Tibial nerve (tissue), 4 donors: ENCODE measurements at regions not wholly inside any gene's neighbourhood (a gene's known extent, or its start where the extent isn't known, plus 50 kb on each side); places are given as distances from the start of the nearest gene placed in this dataset.

Experiments used
- DNase-seq, 2 donors: peaks; one replicate each; pipeline ENCODE4 v3.0.0-alpha.2; 2019; ENCODE audit warnings: low spot score in 2 of 2
- H3K27ac ChIP-seq, 4 donors: fragments of 200-600 bp; sonication (generic) in 3 of 4; one replicate each; pipeline ENCODE4 v1.5.1; 2017 to 2019; ENCODE audit warnings: mild to moderate bottlenecking in 1 of 4
- H3K27me3 ChIP-seq, 2 donors: fragments of 200-600 bp; sonication (generic) in 1 of 2; one replicate each; pipeline versions ENCODE4 v1.5.1 to v1.6.0; 2017 to 2019
- H3K36me3 ChIP-seq, 3 donors: fragments of 200-600 bp; sonication (generic); one replicate each; pipeline ENCODE4 v1.5.1; 2018 to 2019
- H3K4me1 ChIP-seq, 4 donors: fragments of 200-600 bp; sonication (generic) in 3 of 4; one replicate each; pipeline ENCODE4 v1.5.1; 2017 to 2019
- H3K4me3 ChIP-seq, 4 donors: fragments of 200-600 bp; sonication (generic) in 3 of 4; one replicate each; pipeline ENCODE4 v1.5.1; 2017 to 2019; ENCODE audit warnings: mild to moderate bottlenecking in 1 of 4, moderate library complexity in 1 of 4
- H3K9me3 ChIP-seq, 4 donors: fragments of 200-600 bp; sonication (generic) in 3 of 4; one replicate each; pipeline ENCODE4 v1.5.1; 2017 to 2019
- EP300 ChIP-seq, 2 donors: sonication (generic); formaldehyde crosslinking; IDR thresholded peaks; one replicate each; pipeline ENCODE4 v1.6.1; 2017; ENCODE audit warnings: antibody characterized with exemption in 2 of 2, mild to moderate bottlenecking in 1 of 2
- POLR2A ChIP-seq, 2 donors: fragments of 450-650 bp; IDR thresholded peaks; one replicate each; pipeline ENCODE4 v1.6.1; 2017; ENCODE audit warnings: antibody characterized with exemption in 2 of 2, mild to moderate bottlenecking in 2 of 2, moderate library complexity in 2 of 2
- WGBS, 2 donors: methylation state at CpG; one replicate each; pipeline ENCODE4 v1.1.5; 2018; 5-methylcytosine and 5-hydroxymethylcytosine counted together
- TF ChIP-seq, protein P1 (sequence below), 5 experiments: fragments of 200-600 bp in 3 of 5; fragments of 450-650 bp in 2 of 5; sonication (generic) in 3 of 5; IDR thresholded peaks; one replicate each; pipeline ENCODE4 v1.5.1; 2016 to 2019; ENCODE audit warnings: antibody characterized with exemption in 5 of 5, mild to moderate bottlenecking in 3 of 5, moderate library complexity in 2 of 5

DNA sequence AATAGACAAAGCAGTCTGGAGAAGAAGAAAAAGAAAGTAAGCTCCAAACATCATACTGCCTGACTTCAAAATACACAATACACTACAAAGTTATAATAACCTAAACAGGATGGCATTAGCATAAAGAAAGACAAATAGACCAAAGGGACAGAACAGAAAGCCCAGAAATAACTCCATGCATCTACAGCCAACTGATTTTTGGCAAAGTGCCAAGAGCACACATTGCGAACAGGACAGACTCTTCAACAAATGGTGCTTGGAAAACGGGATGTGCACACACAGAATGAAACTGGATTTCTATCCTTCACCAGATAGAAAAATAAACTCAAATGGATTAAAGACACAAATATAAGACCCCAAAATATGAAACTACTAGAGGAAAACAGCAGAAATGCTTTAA lies 66.6 kb upstream of the SPATA31E1 start:
- Histone ChIP-seq H3K27me3 (no peaks in the 10 kb centered on the region), H3K36me3 (no peaks in the 10 kb centered on the region), H3K27ac (no peak overlapping the region), H3K9me3 (peaks cover 0 to 6% (median 0%) of the 10 kb centered on the region in 4 donors), H3K4me3 (no peak overlapping the region), H3K4me1 (peaks cover 0 to 10% (median 0%) of the 10 kb centered on the region in 4 donors)
- WGBS, 2 donors: 7 to 11% methylated on average over 2 of the region's 2 CpGs
- TF ChIP-seq EP300 (IDR thresholded peaks at IDR 0.05) (no peak), POLR2A (IDR thresholded peaks at IDR 0.05) (no peak)
- TF ChIP-seq, protein P1, sequence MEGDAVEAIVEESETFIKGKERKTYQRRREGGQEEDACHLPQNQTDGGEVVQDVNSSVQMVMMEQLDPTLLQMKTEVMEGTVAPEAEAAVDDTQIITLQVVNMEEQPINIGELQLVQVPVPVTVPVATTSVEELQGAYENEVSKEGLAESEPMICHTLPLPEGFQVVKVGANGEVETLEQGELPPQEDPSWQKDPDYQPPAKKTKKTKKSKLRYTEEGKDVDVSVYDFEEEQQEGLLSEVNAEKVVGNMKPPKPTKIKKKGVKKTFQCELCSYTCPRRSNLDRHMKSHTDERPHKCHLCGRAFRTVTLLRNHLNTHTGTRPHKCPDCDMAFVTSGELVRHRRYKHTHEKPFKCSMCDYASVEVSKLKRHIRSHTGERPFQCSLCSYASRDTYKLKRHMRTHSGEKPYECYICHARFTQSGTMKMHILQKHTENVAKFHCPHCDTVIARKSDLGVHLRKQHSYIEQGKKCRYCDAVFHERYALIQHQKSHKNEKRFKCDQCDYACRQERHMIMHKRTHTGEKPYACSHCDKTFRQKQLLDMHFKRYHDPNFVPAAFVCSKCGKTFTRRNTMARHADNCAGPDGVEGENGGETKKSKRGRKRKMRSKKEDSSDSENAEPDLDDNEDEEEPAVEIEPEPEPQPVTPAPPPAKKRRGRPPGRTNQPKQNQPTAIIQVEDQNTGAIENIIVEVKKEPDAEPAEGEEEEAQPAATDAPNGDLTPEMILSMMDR (IDR thresholded peaks at IDR 0.05): no peak
- peak in 1 of 2 donors; percentile 37 for DNase-seq

DNA sequence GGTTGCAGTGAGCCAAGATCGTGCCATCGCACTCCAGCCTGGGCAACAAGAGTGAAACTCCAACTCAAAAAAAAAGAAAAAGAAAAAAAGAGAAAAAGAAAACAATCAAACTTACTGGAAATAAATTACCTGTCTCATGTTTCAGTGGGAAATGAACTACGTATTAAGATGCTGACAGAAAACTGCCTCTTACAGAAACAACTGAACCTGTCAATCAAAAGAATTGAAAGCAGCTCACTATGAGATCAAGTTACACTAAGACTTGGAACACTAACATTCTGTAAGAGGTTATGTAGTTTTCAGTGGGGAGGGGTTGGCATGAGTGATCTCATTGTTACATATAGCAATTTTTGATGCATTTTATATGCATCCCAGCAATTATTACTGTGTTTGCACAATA lies 64.4 kb upstream of the SPATA31E1 start:
- WGBS, 2 donors: 72 to 79% methylated on average over 3 of the region's 3 CpGs
- Histone ChIP-seq H3K9me3 (peaks cover 0 to 6% (median 0%) of the 10 kb centered on the region in 4 donors), H3K36me3 (no peaks in the 10 kb centered on the region), H3K4me1 (no peaks in the 10 kb centered on the region), H3K4me3 (no peak overlapping the region), H3K27ac (no peak overlapping the region), H3K27me3 (no peaks in the 10 kb centered on the region)
- TF ChIP-seq POLR2A (IDR thresholded peaks at IDR 0.05): no peak
- TF ChIP-seq, protein P1 (IDR thresholded peaks at IDR 0.05): no peak
- no peak for TF ChIP-seq EP300 (IDR thresholded peaks at IDR 0.05)
- no peak for DNase-seq

DNA sequence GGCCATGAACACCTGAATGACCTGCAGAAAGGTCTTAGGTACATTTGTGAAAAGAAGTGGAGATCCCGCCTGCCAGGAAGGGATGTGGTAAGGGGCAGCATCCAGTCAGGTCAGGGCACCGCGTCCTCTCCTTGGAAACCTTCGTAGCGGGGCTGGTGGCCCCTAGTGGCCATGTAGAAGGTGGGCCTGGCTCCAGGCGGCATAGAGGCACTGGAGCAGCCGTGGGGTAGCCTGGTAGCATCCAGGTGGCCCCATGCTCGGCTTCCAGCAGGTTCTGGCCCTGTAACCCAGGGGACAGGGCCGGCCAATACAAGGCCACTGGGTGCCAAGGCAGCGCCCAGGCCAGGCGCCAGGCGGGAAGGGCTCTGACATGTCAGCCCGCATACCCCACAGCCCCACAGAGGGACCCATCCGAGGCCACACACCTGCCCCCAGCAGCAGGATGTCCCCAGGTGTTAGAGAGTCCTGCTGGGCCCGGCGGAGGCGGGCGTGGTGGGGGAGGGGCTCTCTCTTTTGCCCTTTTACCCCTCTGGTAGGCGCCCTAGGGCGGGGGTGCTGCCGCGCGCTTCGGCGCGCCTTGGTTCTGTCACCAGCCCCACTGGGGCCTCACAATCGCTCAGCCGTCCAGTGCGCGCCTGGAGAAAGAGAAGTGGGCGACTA lies 58.3 kb upstream of the SPATA31E1 start:
- no peaks in the 10 kb centered on the region for H3K27me3 ChIP-seq
- no peak overlapping the region for H3K4me3 ChIP-seq
- no peak overlapping the region for H3K27ac ChIP-seq
- H3K4me1 ChIP-seq: no peaks in the 10 kb centered on the region
- TF ChIP-seq POLR2A (IDR thresholded peaks at IDR 0.05) (no peak), EP300 (IDR thresholded peaks at IDR 0.05) (no peak)
- TF ChIP-seq, protein P1 (IDR thresholded peaks at IDR 0.05): no peak
- 96 to 98% methylated on average over 24 to 26 of the region's 31 CpGs for WGBS, 2 donors
- H3K9me3 ChIP-seq: peaks cover 0 to 16% (median 0%) of the 10 kb centered on the region in 4 donors
- H3K36me3 ChIP-seq: no peaks in the 10 kb centered on the region
- no peak for DNase-seq

DNA sequence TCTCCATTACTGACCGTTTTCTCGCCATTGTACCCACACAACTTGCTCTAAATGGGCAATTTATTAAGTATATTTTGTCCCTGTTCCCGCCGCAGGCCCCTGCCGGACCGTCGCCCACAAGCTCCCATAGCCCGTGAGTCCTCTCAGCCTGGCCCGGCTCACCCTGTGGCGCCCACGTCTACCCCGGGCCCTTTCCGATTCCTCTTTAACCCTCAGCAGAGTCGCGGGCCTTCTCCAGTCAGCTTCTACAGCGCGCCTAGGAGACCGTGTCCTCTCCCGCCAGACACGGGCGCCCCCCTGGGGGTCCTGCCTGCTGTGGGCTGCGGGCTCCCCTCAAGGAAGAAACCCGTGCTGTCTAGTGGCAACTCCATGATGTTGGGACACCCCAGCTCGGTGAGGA lies 57.8 kb upstream of the SPATA31E1 start:
- Histone ChIP-seq H3K36me3 (no peaks in the 10 kb centered on the region), H3K4me1 (no peaks in the 10 kb centered on the region), H3K27me3 (no peaks in the 10 kb centered on the region), H3K4me3 (no peak overlapping the region), H3K9me3 (peaks cover 0 to 16% (median 0%) of the 10 kb centered on the region in 4 donors), H3K27ac (no peak overlapping the region)
- WGBS, 2 donors: 93 to 96% methylated on average over 24 of the region's 24 CpGs
- DNase-seq: no peak
- TF ChIP-seq, protein P1 (IDR thresholded peaks at IDR 0.05): no peak
- TF ChIP-seq POLR2A (IDR thresholded peaks at IDR 0.05) (no peak), EP300 (IDR thresholded peaks at IDR 0.05) (no peak)

DNA sequence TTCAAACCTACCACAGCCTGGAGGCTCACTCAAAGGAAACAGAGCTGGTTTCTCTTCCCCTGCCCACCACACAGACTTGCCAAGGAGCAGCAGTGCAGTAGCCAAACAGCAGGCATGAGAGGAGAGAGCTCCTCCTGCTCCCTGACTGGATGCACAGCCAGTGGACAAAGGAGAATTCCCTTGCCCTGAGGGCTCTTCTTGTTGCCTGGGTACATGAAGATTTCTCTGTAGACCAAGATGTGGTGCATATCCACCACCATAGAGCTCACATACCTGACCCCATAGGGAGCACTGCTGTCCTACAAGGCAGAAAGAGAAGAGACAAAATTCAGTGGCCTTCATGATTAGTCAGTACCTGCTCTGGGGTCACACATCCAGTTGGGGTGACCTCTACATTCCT lies 56.3 kb upstream of the SPATA31E1 start:
- Histone ChIP-seq H3K4me3 (no peak overlapping the region), H3K27me3 (no peaks in the 10 kb centered on the region), H3K4me1 (no peaks in the 10 kb centered on the region), H3K9me3 (peaks cover 0 to 9% (median 0%) of the 10 kb centered on the region in 4 donors), H3K27ac (no peak overlapping the region), H3K36me3 (no peaks in the 10 kb centered on the region)
- no peak for DNase-seq
- TF ChIP-seq EP300 (IDR thresholded peaks at IDR 0.05) (no peak), POLR2A (IDR thresholded peaks at IDR 0.05) (no peak)
- TF ChIP-seq, protein P1 (IDR thresholded peaks at IDR 0.05): no peak
